ENCODE measurements at regions not wholly inside any gene's neighbourhood (a gene's known extent, or its start where the extent isn't known, plus 50 kb on each side); places are given as distances from the start of the nearest gene placed in this dataset.
"Not testable (repeated sequence)": the region's sequence is repeated elsewhere in the genome, so short reads cannot be mapped to it uniquely, and the experiment has no call there.

GRCh38 chr6:7028963-7029362 is 78.8 kb upstream of the RREB1 start:
- not testable (repeated sequence) for ATAC-seq

- not testable (repeated sequence) for ATAC-seq
Measured at GRCh38 chr6:7030968-7031367, 76.8 kb upstream of the RREB1 start.

- ATAC-seq, result no peak
Measured at GRCh38 chr6:7033202-7033601, 74.6 kb upstream of the RREB1 start.

- no peak for ATAC-seq
Measured at GRCh38 chr6:7034055-7034454, 73.7 kb upstream of the RREB1 start.

GRCh38 chr6:7035837-7036249 is 71.9 kb upstream of the RREB1 start:
- no peak for ATAC-seq

GRCh38 chr6:7041511-7042026 is 66.2 kb upstream of the RREB1 start:
- peak in 1 of 2 donors; percentile 33 for ATAC-seq

- no peak for ATAC-seq
Measured at GRCh38 chr6:7042056-7042653, 65.6 kb upstream of the RREB1 start.

- no peak for ATAC-seq
Measured at GRCh38 chr6:7042654-7043545, 64.9 kb upstream of the RREB1 start.

- no peak for ATAC-seq
Measured at GRCh38 chr6:7045331-7045730, 62.4 kb upstream of the RREB1 start.

- no peak for ATAC-seq
Measured at GRCh38 chr6:7045746-7046145, 62.0 kb upstream of the RREB1 start.

GRCh38 chr6:7047128-7047527 is 60.6 kb upstream of the RREB1 start:
- no peak for ATAC-seq

- ATAC-seq, result peak; percentile 25 to 31
Measured at GRCh38 chr6:7047966-7048365, 59.8 kb upstream of the RREB1 start.

- no peak for ATAC-seq
Measured at GRCh38 chr6:7048894-7049293, 58.9 kb upstream of the RREB1 start.

- no peak for ATAC-seq
Measured at GRCh38 chr6:7050004-7050403, 57.8 kb upstream of the RREB1 start.

- peak; percentile 36 to 45 for ATAC-seq
Measured at GRCh38 chr6:7050872-7051779, 56.6 kb upstream of the RREB1 start.

- peak; percentile 71 to 75 for ATAC-seq
Measured at GRCh38 chr6:7051780-7052442, 55.9 kb upstream of the RREB1 start.

- ATAC-seq, result peak in 1 of 2 donors; percentile 18
Measured at GRCh38 chr6:7052443-7053011, 55.2 kb upstream of the RREB1 start.

- no peak for ATAC-seq
Measured at GRCh38 chr6:7053125-7053774, 54.5 kb upstream of the RREB1 start.
